ENCODE measurements at regions not wholly inside any gene's neighbourhood (a gene's known extent, or its start where the extent isn't known, plus 50 kb on each side); places are given as distances from the start of the nearest gene placed in this dataset.

GRCh38 chr15:79675982-79676381 lies 220.8 kb downstream of the MTHFS start:
- TF ChIP-seq CTCF (IDR thresholded peaks at IDR 0.05; ENCODE audit: control extremely low read depth, extremely low read depth, low read depth, missing control alignments): no peak
- ChIA-PET POLR2A (no interaction called here), CTCF (no interaction called here)
- no peak for DNase-seq (ENCODE audit: extremely low spot score)

GRCh38 chr15:79676621-79677020 lies 220.2 kb downstream of the MTHFS start:
- ChIA-PET CTCF (interaction anchor here (1.1 kb wide), 1 partner anchor 177 kb away, joined by 3 read pairs; no protein-coding TSS in a partner anchor), POLR2A (no interaction called here)
- TF ChIP-seq CTCF (IDR thresholded peaks at IDR 0.05; ENCODE audit: control extremely low read depth, extremely low read depth, low read depth, missing control alignments): no peak
- no peak for DNase-seq (ENCODE audit: extremely low spot score)

GRCh38 chr15:79677241-79677640 lies 219.6 kb downstream of the MTHFS start:
- POLR2A ChIA-PET: no interaction called here
- no peak for DNase-seq (ENCODE audit: extremely low spot score)
- TF ChIP-seq CTCF (IDR thresholded peaks at IDR 0.05; ENCODE audit: control extremely low read depth, extremely low read depth, low read depth, missing control alignments): no peak
- CTCF ChIA-PET: interaction anchor here (1.1 kb wide), 1 partner anchor 176 kb away, joined by 3 read pairs; no protein-coding TSS in a partner anchor

- ChIA-PET CTCF (interaction anchor here (1.1 to 1.2 kb wide), 2 partner anchors 16 to 51 kb away, joined by 3 to 4 read pairs; no protein-coding TSS in a partner anchor), POLR2A (no interaction called here)
- DNase-seq (ENCODE audit: extremely low spot score): no peak
- no peak for TF ChIP-seq CTCF (IDR thresholded peaks at IDR 0.05; ENCODE audit: control extremely low read depth, extremely low read depth, low read depth, missing control alignments)
Observed at GRCh38 chr15:79678032-79678701, 218.6 kb downstream of the MTHFS start.

- DNase-seq (ENCODE audit: extremely low spot score): peak; percentile 42
- ChIA-PET CTCF (no interaction called here), POLR2A (no interaction called here)
- no peak for TF ChIP-seq CTCF (IDR thresholded peaks at IDR 0.05; ENCODE audit: control extremely low read depth, extremely low read depth, low read depth, missing control alignments)
Observed at GRCh38 chr15:79680720-79681119, 216.1 kb downstream of the MTHFS start.

- DNase-seq (ENCODE audit: extremely low spot score): no peak
- ChIA-PET POLR2A (no interaction called here), CTCF (no interaction called here)
- TF ChIP-seq CTCF (IDR thresholded peaks at IDR 0.05; ENCODE audit: control extremely low read depth, extremely low read depth, low read depth, missing control alignments): no peak
Observed at GRCh38 chr15:79682285-79682684, 214.5 kb downstream of the MTHFS start.
